Ishikawa (cell line): ENCODE measurements at regions not wholly inside any gene's neighbourhood (a gene's known extent, or its start where the extent isn't known, plus 50 kb on each side); places are given as distances from the start of the nearest gene placed in this dataset.

Source experiments
- CEBPB ChIP-seq: IDR thresholded peaks from 2 replicates; pipeline ENCODE4 v1.6.1; 2012
- CREB1 ChIP-seq: IDR thresholded peaks from 2 replicates; pipeline ENCODE4 v1.6.1; 2012; ENCODE audit warnings: low read depth
- EGR1 ChIP-seq: IDR thresholded peaks from 2 replicates; pipeline ENCODE4 v1.6.1; 2012
- EP300 ChIP-seq: IDR thresholded peaks from 2 replicates; pipeline ENCODE4 v1.6.1; 2012; ENCODE audit warnings: borderline replicate concordance
- FOXM1 ChIP-seq: IDR thresholded peaks from 2 replicates; pipeline ENCODE4 v1.6.1; 2012; ENCODE audit warnings: low read depth, borderline replicate concordance
- MAX ChIP-seq: IDR thresholded peaks from 2 replicates; pipeline ENCODE4 v1.6.1; 2012
- NFIC ChIP-seq: IDR thresholded peaks from 2 replicates; pipeline ENCODE4 v1.6.1; 2012
- RAD21 ChIP-seq: IDR thresholded peaks from 2 replicates; pipeline ENCODE4 v1.6.1; 2012; ENCODE audit warnings: low read depth
- REST ChIP-seq: IDR thresholded peaks from 2 replicates; pipeline ENCODE4 v1.6.1; 2012; ENCODE audit warnings: low read depth, mild to moderate bottlenecking
- TAF1 ChIP-seq: IDR thresholded peaks from 2 replicates; pipeline ENCODE4 v1.6.1; 2012; ENCODE audit warnings: low read depth, mild to moderate bottlenecking
- TCF12 ChIP-seq: IDR thresholded peaks from 2 replicates; pipeline ENCODE4 v1.6.1; 2012; ENCODE audit warnings: low read depth
- TEAD4 ChIP-seq: IDR thresholded peaks from 2 replicates; pipeline ENCODE4 v1.6.1; 2012
- YY1 ChIP-seq: IDR thresholded peaks from 2 replicates; pipeline ENCODE4 v1.6.1; 2012; ENCODE audit warnings: low read depth
- ZBTB7A ChIP-seq: IDR thresholded peaks from 2 replicates; pipeline ENCODE4 v1.6.1; 2012; ENCODE audit warnings: low read depth
- TF ChIP-seq, protein P1 (sequence below): IDR thresholded peaks from 2 replicates; pipeline ENCODE4 v1.6.1; 2012

GRCh38 chr2:181285116-181285515, 172.1 kb upstream of the ITGA4 start:
- TF ChIP-seq EP300 (no peak), TAF1 (no peak), TEAD4 (no peak)

DNA sequence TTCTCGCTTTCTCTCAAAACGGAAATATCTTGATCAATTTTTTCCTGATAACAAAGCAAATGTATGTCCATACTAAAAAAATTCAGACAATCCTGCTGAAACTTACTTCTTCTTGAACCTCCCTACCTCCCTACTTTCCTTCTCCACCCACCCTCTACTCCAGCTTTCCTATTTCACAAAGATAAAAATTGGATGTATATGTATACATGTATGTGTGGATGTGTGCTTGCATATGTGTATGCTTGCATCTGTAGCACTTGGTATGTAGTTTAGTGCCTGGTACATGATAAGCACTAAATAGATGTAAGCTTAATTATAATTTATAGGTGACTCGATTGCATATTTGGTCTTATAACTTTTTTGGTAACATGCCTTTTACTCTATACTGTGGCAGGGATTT, 167.5 kb upstream of the ITGA4 start:
- TF ChIP-seq TCF12 (no peak), MAX (no peak), RAD21 (no peak), TAF1 (no peak), REST (no peak), FOXM1 (no peak)

- TF ChIP-seq EGR1 (no peak), TCF12 (no peak), ZBTB7A (no peak), NFIC (no peak), YY1 (no peak), CEBPB (no peak), FOXM1 (no peak), TEAD4 (no peak)
- TF ChIP-seq, protein P1, sequence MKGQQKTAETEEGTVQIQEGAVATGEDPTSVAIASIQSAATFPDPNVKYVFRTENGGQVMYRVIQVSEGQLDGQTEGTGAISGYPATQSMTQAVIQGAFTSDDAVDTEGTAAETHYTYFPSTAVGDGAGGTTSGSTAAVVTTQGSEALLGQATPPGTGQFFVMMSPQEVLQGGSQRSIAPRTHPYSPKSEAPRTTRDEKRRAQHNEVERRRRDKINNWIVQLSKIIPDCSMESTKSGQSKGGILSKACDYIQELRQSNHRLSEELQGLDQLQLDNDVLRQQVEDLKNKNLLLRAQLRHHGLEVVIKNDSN = no peak
Measured at GRCh38 chr2:181290182-181290581, 167.0 kb upstream of the ITGA4 start.

GRCh38 chr2:181294979-181295378, 162.2 kb upstream of the ITGA4 start:
- TF ChIP-seq NFIC = no peak
- TF ChIP-seq EP300 = no peak

DNA sequence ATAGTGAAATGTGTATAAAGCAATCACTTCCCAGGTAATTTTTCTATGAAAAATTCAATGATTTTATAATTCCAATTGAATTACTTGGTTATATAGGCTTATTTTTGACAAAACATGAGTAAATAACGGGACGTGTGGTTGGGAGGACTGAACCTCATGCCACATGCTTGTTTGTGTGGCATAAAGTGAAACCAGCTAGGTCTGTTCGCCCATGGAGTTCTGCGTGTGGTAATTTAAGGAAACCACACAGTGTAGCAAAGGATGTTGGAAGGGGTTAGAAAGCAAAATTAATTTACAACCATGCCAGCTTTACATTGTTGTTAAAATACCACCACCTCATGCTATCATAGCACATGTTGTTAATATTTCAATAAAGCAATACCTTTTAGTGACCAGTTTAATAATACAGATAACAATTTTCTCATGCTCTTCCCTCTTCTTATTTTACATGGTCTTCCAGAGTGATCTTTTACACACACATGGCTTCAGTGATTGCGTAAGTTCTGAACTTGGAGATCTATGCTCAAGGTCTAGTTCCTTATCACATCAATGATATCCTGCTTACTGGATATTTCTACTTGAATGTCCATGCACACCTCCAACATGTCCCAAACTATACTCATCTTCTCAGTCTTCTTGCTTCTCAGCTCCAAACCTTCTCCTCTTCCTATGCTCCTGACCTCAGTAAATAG, 156.4 kb upstream of the ITGA4 start:
- TF ChIP-seq FOXM1 (no peak), TEAD4 (no peak), TCF12 (no peak), REST (no peak), YY1 (no peak), MAX (no peak), RAD21 (no peak), CREB1 (no peak), NFIC (no peak), EP300 (no peak), CEBPB (no peak), ZBTB7A (no peak), TAF1 (no peak), EGR1 (no peak)
- TF ChIP-seq, protein P1 = no peak

- TF ChIP-seq TAF1 (no peak), YY1 (no peak), MAX (no peak), TCF12 (no peak), CEBPB (no peak), RAD21 (no peak), NFIC (no peak), EP300 (no peak), ZBTB7A (no peak), FOXM1 (no peak), CREB1 (no peak), EGR1 (no peak), REST (no peak), TEAD4 (no peak)
- TF ChIP-seq, protein P1 = no peak
Measured at GRCh38 chr2:181304011-181304844, 153.0 kb upstream of the ITGA4 start.
